Forelimb muscle (tissue), 1 donor: ENCODE measurements at regions not wholly inside any gene's neighbourhood (a gene's known extent, or its start where the extent isn't known, plus 50 kb on each side); places are given as distances from the start of the nearest gene placed in this dataset.

Source experiments
- DNase-seq: peaks from one replicate; pipeline ENCODE4 v3.0.0-alpha.2; 2013; ENCODE audit warnings: low read depth

DNA sequence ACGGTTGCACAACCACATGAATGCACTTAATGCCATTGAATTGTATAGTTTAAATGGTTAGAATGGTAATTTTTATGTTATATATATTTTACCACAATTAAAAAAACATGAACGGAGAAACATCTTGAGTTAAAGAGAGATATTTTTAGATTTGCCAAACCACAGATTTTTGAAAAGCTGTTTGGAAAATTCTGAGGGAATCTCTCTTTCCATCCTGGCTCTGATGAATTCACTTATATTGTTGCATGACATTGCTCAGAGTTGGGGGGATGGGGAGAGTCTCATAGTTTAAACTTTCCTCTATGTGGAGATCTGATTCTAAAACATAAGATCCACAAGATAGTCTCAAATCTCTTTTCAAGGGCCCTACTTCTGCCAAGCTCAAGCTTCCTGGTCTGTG is 275.0 kb upstream of the NPVF start:
- DNase-seq: no peak

DNA sequence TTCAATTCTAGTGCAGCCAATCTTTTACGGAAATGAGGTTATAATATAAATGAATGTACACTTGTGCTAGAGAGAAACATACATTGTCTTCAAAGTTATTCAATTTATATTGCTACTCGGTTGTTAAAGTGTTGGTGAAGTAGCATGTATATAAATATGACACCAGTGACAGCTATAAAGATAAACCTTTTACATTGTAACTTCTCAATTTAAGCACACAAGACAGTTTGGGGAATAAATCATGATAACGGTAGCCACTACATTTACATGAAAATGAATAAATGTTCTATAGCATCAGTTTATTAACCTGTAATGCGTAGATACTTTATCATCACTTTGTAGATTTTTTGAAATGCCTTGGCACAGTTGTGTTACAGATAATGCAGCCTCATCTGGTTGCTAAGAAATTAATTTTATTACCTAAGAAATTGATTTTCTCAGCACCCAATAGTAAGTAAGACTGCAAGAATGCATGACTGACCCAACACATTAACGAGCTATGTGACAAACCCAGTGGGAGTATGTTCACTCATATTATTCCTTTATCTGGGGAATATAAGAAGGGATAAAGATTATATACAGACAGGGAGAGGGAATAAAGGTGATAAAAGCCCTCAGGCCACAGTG is 283.9 kb upstream of the NPVF start:
- DNase-seq: no peak

DNA sequence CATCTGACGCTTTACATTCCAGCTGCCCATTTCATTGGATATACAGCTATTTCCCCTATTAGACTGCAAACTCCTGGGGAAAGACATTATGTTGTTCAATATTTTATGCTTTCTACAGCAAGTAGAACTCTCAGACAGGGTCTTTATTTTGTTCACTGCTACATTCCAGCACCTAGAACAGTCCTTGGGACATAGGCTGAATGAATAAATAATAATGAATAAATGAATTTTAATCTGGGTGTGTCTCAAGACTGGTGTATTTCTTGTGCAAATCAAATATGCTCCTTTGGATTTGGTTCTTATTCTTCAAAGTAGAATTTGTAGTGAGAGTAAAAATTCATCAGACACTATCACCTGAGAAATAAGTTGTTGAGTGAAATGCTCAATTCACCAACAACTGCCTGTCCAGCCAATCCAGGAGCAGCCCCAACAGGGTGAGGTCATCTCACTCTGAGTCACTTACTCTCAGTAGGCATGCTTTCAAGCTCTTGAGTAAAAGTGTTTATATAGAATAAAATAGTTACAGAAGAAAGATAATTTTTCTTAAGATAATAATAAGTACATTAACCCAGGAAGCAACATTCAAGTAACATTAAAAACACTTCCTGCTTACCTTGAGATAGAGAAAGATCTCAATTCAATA is 287.5 kb upstream of the NPVF start:
- DNase-seq: no peak

DNA sequence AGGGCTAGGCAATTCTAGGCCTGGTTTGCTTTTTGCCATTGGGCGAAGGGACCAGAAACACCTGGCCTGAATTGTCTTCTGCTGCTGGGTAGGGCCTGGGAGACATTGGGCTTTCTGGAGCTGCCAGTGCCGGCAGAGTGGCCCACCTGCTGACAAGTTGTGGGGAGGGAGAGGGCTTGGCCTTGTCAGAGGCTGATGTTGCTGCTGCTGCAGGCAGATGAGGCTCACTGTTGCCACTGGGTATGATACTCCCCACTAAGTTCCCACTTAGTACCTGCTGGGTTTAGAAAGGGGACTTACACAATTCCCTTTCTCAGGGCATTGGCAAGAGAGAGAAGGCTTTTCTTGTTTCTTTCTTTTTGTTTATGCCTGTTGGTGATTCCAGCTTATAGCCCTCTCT is 289.6 kb upstream of the NPVF start:
- DNase-seq: no peak

DNA sequence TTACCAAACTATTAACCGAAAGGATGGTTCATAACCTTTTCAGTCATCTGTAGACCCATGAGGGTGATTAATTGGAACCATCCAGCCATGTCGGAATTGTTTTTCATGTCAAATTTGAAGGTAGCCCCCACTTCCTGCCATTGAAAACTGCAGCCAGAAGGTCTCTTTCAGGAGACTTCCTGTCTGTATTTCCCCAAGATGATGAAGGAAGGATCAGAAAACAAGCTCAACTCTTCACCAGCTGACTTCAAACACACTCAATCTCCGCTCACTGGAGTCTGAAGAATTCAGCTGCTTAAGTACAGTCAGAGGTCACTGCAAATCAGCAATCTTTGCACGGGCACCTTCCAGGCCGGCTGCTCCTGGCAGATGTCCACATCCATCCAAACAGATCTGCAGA is 291.7 kb upstream of the NPVF start:
- DNase-seq: no peak

DNA sequence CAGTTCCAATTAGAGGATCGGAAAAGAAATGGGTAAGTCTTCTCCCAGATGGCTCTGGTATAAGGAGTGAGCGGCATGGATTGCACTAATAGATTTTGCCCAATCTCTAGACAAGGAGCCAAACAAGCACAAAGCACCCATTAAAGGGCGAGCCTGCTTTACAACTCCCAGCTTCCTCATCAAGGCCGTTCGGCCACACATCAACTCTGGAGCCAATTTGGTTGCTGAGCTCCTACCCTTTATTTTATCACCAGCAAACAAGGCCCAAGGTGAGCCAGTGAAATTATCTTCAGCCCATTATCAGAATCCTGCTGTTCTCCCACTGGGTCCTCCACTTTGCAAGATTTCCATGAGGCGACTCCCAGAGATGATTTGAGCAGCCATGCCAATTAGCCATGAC is 292.2 kb upstream of the NPVF start:
- no peak for DNase-seq

DNA sequence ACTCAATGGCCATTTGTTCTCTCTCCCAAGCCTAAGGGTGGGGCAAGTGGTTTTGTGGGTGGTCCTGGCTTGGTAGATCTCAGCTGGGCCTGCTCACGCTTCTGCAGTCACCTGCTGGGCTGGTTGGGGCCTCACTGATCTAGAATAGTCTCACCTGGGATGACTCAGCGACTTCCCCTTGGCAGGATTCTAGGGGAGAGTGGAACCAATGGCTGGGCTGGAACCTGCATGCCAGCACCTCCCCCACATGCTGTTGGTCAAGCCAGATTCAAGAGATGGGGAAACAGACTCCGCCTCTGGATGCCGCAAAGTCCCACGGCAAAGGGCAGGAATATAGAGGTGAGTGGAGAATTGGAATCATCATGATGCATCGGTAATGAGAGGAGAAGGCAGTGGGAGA is 292.9 kb upstream of the NPVF start:
- no peak for DNase-seq

DNA sequence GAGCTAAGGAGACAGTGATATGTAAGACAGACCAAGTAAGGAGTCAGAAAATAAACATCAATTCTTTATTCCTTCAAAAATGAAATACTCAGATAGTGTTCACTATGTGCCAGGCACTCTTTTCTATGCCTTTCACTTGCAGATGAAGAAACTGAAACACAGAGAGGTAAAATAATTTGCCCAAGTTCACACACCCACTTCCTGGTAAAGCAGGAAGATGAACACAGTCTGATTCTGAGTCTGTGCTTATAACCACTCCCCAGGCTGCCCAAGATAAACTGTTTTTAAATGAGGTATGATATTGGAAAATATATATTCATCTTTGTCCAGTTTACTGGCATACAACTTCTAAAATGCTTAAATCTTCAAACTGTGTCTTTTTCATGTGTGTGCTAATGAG is 294.4 kb upstream of the NPVF start:
- no peak for DNase-seq

DNA sequence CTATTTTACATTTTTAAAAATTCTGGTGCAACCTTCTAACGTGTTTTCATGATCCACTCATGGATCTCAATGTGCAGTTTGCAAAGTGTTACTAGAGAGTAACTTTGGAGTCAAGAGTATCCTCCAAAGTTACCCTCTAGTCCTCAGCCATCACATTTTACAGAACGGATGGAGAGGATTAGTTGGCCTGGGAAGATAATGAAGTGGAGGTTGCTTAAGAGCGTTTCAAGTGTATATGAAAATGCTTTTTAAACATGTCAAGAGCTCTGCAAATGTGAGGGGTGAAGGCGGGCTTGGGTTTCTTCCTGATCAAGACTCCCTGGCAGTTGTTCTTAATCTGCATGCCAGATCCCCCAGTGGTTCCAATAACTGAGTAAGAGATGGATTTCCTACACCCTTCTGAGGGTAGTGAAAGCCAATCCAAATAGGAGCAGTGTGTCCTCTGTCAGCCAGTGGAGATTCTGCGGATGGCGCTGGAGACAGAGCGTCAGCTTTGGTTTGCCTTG is 299.4 kb upstream of the NPVF start:
- no peak for DNase-seq

DNA sequence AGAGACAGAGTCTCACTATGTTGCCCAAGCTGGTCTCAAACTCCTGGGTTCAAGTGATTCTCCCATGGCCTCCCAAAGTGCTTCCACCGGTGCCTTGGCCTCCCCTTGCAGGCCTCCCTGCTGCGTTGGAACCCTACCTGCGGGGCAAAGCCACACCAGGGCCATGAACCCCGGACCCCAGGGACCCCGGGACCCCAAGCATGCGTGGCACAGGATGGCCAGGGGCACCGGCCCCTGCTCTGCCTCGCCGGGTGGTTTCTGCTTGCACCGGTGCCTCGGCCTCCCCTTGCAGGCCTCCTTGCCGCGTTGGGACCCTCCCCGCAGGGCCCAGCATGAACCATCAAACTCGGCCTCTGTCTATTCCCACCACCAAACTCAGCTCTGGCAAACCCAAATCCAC is 301.0 kb upstream of the NPVF start:
- DNase-seq: no peak

DNA sequence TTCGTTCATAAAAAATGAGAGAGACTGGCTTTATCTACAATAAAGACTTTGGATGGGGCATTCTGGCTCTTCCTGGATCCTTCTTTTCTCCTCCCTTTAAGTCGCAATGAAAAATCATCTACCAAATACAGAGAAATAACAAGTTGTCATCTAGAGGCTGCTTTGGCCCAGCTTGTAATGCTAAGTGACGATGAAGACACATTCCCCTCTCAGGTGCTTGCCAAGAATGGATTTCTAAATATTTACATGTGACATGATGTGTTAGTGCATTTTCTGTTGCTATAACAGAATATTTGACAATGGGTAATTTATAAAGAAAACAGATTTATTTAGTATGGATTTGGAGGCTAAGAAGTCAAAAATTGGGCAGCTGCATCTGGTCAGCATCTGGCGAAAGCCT is 308.6 kb upstream of the NPVF start:
- DNase-seq: no peak

DNA sequence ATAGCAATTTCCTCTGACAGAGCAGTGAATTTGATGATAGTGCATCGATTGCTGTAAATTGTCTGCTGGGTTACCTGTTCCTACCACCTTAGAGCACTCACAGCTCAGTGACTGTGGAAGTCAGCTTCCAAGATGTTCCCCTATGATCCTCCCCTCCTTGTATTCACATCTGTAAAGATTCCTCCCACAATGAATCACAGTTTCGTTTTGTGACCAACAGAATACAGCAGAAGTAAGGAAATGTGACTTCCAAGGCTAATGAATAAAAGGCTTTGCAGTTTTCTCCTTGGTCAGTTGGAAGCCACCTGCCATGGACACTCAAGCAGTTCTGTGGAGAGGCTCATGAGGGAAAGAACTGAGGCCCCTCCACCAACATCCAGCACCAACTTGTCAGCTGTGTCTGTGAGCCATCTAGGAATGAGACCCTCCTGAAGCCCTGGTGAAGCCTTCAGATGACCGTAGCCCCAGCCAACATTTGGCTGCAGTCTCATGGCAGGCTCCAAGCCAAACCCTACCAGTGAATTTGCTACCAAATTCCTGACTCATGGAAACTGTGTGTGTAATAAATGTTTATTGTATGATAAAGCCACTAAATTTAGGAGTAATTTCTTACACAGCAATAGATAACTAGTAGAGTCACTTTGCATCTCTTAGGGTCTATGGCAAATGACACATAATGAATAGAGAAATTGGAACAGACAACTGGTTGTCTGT is 309.5 kb upstream of the NPVF start:
- no peak for DNase-seq

DNA sequence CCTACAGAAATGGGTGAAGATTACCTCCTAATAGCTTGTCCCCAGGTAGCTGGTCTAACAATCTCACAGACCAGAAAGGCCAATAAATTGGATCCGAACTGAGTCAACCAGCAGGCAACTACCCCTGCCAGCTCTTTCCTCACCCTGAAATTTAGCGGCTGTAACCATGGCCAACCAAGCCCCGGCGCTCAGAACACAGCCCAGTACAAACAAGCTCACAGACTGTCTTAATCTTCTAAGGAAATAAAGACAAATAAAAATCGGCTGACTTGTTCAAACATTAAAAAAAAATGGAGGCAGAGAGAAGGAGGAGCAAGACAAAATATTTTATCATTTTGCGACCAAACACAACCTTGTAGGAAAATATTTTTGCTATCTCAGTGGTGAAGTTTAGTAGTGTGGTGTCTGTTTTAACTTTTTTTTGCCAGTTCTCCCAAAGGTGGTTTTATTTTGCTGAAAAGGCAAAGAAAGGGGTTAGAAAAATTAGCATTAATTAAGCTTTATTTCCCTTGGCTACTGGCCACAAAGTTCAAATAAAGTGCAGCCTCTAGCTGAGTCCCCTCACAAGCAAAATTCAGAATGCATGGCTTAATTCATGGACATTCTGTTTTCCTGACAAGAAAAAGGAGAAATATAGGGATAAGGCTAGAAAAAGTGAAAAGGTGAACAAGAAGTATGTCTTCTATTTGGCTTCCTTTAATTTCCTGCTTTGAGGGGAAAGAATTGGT is 313.0 kb upstream of the NPVF start:
- no peak for DNase-seq

DNA sequence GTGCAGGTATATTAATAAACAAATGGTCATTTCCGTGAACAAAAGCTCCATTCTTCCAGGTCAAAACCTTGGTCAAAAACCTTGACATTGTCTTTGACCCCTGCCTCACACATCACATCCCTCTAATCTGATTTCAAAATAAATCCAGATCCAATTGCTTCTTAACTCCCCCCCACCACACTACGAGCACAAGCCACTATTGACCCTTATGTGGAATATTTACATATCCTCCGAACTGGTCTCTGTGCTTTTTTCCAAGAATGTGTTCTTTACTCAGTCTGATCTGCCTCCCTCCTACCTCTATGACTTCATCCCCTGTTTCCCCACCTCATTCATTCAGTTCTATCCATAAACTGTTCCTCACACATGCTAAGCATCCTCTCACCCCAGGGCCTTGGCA is 313.6 kb upstream of the NPVF start:
- no peak for DNase-seq

DNA sequence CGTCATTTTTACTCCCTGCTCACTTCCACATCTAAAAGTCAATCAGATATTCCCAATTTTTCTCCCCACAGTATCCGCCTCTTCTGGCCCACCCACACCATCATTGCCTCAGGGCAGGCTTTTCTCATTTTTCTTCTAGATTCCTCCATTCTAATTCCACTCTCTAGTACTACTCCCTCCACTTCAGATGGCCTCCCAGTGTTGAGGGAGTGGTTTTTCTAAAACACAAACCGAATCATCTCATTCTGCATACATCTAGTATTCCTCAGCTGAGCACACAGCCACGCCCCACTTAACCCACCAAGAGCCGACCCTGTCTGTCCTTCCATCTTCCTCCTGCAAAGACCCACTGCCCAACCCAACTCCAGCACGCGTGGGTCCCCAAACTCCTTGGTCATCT is 314.9 kb upstream of the NPVF start:
- no peak for DNase-seq

DNA sequence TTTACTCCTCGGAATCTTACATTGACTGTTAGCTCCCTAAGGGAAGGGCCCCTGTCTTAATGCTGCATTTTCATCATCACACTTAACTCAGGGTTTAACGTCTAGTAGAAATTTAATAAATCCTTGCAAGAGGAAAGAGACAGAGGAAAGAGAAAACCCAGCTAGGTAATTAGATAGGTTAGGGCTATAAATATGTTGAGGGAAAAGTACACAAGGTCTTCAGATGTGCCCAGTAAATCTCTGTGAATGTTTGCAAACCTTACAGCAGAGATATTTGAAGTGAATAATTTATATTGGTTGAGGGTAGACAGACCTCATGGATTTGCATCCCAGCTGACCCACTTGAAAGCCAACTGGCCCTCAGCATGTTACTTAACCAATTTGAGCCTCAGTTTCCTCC is 315.5 kb upstream of the NPVF start:
- DNase-seq: no peak

DNA sequence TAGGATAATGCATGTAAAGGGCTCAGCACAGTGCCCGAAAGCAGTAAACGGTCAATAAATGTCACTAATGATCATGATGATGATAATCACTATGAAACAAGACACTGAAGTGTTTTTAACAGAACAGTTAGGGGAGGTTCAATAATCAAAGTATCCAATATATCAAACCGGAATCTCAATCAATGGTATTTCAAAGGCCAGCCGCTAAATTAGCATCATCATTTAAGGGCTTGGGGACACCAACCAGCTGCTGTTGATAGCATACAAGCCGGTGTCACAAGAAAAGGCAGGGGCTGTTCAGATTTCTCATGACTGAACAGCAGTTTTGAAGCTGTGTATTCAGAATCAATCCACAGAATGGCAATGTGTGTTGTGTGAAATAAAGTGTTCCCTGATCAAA is 316.0 kb upstream of the NPVF start:
- no peak for DNase-seq

DNA sequence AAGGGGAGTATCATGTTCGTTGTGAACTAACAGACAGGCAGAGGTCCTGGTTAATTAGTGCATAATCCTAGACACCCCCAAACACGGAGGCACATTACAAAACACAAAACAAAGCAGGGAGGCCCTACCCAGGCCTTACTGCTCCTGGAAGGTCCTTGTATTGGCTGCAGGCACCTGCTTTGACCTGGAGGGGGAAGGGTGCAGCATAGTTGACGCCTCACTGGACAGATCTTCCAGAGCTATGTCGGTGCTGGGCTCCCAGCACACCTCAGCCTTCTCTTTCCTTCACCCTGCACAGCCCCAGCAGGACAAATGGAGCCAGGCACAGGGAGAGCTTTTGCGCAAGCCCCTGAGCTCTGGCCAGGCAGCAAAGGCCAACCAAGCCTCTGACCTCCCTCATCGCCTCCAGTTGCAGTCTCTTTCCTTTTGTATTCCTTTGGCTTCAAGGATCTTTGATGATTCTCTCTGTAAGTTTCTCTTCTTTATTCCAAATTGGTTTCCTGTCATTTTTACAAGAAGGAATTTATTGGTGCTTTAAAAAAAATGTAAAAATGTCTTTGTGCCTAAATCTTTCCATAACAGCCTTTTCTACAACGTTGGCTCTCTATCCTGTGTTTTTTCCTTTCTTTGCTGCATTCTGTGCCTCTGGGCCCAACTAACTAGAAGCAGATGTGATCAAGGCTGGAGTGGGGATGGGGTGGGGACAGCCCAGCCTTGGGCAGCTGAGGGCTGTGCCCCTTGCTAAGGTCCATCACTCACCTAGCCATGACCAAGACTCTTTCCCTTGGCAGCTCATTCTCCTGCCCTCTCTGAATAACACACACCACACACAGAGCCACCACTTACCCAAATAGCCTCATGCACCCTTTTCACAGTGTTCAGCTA is 317.1 kb upstream of the NPVF start:
- no peak for DNase-seq

DNA sequence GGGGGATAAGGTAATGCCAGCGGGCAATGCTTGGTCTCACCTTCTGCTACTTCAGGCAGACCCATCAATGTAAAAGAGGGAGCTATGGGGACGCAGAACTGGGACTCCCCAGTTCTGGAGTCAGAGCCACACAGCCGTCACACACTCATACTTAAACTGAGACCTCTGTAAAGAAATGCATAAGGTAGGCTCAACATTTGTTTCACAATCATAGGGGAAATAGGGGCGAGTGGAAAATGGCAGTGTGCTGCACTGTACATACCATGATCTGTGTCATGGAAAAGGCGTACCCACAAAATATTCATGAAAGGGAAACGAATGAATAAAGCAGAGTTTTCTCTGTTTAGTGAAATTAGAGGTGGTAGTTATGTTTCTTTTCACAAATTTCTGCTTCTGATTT is 318.0 kb upstream of the NPVF start:
- DNase-seq: no peak

DNA sequence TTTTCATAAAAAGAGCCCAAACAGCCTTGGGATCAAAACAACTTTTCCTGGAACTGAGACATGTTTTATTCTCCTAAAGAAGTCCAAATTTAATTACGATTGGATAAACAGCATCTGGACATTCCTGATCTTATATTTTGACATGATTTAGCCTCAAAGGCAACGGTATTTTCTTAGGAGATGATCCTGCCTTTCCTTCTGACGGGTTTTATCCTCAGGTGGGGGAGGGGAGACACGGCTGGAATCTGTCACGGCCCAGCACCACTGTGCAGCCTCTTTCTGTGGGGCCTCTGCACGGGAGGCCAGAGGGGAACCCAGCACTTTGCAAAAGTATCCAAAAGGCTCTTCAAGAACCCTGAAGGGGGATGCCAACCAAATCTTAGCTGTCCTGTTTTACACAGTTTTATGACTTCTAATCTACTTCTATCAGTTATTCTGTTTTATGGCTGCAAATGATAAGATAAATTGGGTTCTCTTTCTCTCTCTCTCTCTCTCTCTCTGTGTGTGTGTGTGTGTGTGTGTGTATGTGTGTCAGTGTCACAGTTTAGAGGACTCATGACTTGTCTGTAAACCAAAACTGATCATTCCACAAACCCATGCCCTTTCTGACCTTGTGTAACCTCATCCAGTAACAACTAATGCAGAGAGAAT is 321.1 kb upstream of the NPVF start:
- DNase-seq: no peak

DNA sequence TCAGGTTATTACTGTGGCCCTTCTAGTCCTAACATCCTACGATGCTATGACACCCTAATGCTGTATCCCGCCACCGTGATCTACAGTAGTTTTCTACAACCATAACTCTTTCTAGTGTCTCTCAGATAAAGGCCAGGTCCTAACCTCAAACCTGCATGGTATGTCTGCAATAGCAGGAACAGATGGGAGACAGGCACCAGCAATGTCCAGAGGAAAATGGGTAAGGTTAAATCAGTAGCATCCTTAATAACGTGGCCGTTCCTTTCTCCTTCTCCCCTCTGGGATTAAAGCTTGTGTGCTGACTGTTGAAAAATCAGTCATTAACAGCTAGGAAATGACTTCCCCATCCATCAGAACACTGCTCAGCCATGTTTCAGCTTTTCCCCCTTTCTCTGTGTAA is 321.9 kb upstream of the NPVF start:
- DNase-seq: no peak
